K562 (cell line): ENCODE measurements at regions not wholly inside any gene's neighbourhood (a gene's known extent, or its start where the extent isn't known, plus 50 kb on each side); places are given as distances from the start of the nearest gene placed in this dataset.

Experiments
- TF ChIP-seq, protein P1 (sequence below): sonication (generic); formaldehyde crosslinking; IDR thresholded peaks from 2 replicates; pipeline ENCODE4 v1.9.0; 2022; ENCODE audit warnings: mild to moderate bottlenecking, missing genetic modification reagents
- TF ChIP-seq, protein P2 (sequence below): fragments of 450-650 bp; formaldehyde crosslinking; conservative IDR thresholded peaks from 2 replicates; pipeline ENCODE4 v1.4.0; 2022; ENCODE audit warnings: mild to moderate bottlenecking, missing genetic modification characterization

DNA sequence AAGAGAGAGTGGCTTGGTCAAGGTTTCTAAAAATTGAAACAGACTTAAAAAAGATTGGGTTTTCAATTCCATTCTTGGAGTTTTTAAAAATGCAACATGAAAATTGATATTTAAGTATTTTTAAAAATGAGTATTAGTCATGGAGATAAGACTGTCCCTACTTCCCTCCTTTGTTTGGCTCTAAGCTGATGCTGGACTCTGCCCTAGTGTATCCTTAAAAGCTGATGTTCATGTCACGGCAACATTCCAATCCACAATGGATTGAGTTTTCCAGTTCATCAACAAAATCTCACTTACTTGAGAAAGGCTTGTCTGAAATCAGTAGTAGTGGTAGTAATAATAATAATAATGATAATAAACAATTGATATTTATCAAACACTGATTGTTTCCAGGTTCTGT is 119.0 kb upstream of the SLC38A2 start:
- TF ChIP-seq, protein P1, sequence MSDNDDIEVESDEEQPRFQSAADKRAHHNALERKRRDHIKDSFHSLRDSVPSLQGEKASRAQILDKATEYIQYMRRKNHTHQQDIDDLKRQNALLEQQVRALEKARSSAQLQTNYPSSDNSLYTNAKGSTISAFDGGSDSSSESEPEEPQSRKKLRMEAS (CRISPR knock-in tag), result no peak
- TF ChIP-seq, protein P2, sequence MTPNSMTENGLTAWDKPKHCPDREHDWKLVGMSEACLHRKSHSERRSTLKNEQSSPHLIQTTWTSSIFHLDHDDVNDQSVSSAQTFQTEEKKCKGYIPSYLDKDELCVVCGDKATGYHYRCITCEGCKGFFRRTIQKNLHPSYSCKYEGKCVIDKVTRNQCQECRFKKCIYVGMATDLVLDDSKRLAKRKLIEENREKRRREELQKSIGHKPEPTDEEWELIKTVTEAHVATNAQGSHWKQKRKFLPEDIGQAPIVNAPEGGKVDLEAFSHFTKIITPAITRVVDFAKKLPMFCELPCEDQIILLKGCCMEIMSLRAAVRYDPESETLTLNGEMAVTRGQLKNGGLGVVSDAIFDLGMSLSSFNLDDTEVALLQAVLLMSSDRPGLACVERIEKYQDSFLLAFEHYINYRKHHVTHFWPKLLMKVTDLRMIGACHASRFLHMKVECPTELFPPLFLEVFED (CRISPR knock-in tag), result no peak
